ENCODE measurements at regions not wholly inside any gene's neighbourhood (a gene's known extent, or its start where the extent isn't known, plus 50 kb on each side); places are given as distances from the start of the nearest gene placed in this dataset.
"Not testable (repeated sequence)": the region's sequence is repeated elsewhere in the genome, so short reads cannot be mapped to it uniquely, and the experiment has no call there.

DNA sequence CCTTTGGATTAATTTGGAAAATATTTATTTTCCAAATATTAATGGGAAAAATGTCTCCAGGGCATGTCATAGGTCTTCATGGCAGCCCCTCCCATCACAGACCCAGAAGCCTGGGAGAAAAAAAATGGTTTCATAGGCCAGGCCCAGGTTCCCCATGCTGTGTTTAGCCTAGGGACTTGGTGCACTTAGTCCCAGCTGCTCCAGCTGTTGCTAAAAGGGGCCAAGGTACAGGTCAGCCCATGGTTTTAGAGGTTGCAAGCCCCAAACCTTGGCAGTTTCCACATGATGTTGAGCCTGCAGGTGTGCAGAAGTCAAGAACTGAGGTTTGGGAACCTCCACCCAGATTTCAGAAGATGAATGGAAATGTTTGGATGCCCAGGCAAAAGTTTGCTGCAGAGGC lies 309.6 kb downstream of the SOCS6 start:
- Mint-ChIP-seq H3K27me3 (ENCODE audit: low read depth) (no peaks in the 10 kb centered on the region), H3K4me1 (no peaks in the 10 kb centered on the region), H3K36me3 (ENCODE audit: low read depth) (no peaks in the 10 kb centered on the region), H3K9me3 (no peaks in the 10 kb centered on the region), H3K27ac (no peak overlapping the region), H3K4me3 (no peak overlapping the region)
- TF ChIP-seq, protein P1, sequence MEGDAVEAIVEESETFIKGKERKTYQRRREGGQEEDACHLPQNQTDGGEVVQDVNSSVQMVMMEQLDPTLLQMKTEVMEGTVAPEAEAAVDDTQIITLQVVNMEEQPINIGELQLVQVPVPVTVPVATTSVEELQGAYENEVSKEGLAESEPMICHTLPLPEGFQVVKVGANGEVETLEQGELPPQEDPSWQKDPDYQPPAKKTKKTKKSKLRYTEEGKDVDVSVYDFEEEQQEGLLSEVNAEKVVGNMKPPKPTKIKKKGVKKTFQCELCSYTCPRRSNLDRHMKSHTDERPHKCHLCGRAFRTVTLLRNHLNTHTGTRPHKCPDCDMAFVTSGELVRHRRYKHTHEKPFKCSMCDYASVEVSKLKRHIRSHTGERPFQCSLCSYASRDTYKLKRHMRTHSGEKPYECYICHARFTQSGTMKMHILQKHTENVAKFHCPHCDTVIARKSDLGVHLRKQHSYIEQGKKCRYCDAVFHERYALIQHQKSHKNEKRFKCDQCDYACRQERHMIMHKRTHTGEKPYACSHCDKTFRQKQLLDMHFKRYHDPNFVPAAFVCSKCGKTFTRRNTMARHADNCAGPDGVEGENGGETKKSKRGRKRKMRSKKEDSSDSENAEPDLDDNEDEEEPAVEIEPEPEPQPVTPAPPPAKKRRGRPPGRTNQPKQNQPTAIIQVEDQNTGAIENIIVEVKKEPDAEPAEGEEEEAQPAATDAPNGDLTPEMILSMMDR (IDR thresholded peaks at IDR 0.05; ENCODE audit: unreplicated experiment in 3 of 3) = no peak

DNA sequence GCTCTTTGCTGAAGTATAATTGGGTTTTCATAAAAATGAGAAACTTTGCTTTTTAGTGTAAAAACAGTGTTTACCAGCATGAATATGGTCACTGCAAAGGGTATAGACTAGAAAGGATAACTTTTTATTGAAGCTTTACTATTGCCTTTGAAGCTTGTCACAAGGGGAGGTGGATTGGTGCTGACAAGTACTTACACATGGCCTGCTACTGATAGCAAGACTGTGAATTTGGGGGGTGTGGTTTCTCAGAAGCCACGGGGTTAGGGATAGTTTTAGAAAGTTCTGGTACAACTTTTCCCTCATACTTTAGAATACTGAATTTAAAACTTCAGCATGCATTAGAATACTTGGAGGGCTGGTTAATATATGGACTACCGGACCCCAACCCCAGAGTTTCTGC lies 294.1 kb downstream of the SOCS6 start:
- Mint-ChIP-seq H3K36me3 (ENCODE audit: low read depth) (no peaks in the 10 kb centered on the region), H3K27me3 (ENCODE audit: low read depth) (no peaks in the 10 kb centered on the region), H3K4me3 (no peak overlapping the region)

DNA sequence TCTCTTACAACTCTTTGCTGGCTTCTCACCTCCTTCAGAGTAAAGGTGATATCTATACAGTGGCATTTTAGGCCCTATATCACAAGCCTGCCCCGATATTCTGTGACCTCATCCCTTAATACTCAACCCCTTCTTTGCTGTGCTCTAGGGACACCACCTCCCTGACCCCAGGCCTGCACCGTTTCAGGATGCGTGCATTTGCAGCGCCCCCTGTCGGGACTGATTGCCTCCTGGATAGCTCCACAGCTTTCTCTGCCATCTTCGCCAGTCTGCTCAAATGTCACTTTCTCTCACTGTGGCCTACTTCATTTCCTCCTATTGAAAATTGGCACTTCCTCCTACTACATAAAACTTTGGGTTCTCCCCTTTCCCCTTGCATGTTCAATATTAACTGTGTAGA lies 289.6 kb downstream of the SOCS6 start:
- Mint-ChIP-seq H3K4me1 (no peaks in the 10 kb centered on the region), H3K27ac (no peak overlapping the region), H3K9me3 (peaks cover 4% of the 10 kb centered on the region), H3K27me3 (ENCODE audit: low read depth) (no peaks in the 10 kb centered on the region), H3K4me3 (no peak overlapping the region), H3K36me3 (ENCODE audit: low read depth) (no peaks in the 10 kb centered on the region)
- TF ChIP-seq, protein P1 (IDR thresholded peaks at IDR 0.05; ENCODE audit: unreplicated experiment in 3 of 3) = no peak

More for the DNA sequence above, 294.1 kb downstream of the SOCS6 start:
- H3K4me1 Mint-ChIP-seq = no peaks in the 10 kb centered on the region
- TF ChIP-seq, protein P1 (IDR thresholded peaks at IDR 0.05; ENCODE audit: unreplicated experiment in 3 of 3) = no peak
- peaks cover 22% of the 10 kb centered on the region for H3K9me3 Mint-ChIP-seq
- no peak overlapping the region for H3K27ac Mint-ChIP-seq

DNA sequence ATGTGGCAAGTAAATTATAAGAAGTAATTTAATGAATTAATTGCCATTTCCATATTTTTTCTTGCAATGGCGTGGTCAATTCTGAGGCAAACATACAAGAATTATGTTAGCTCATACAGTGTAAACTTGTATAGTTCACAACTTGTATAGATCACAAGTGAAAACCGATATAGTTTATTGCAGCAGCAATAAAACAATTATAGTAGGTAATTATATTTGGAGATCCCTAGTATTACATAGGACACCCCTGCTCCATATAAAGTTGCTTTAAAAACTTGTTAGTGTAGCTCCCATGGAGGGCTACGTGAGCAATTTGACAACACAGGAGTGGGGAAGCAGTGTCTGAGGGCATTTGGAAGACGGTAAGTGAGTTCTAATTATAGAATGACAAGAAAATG lies 288.2 kb downstream of the SOCS6 start:
- no peaks in the 10 kb centered on the region for H3K36me3 Mint-ChIP-seq (ENCODE audit: low read depth)
- H3K27me3 Mint-ChIP-seq (ENCODE audit: low read depth) = no peaks in the 10 kb centered on the region
- peaks cover 6% of the 10 kb centered on the region for H3K9me3 Mint-ChIP-seq
- no peaks in the 10 kb centered on the region for H3K4me1 Mint-ChIP-seq
- TF ChIP-seq, protein P1 (IDR thresholded peaks at IDR 0.05; ENCODE audit: unreplicated experiment in 3 of 3) = no peak
- H3K4me3 Mint-ChIP-seq = no peak overlapping the region
- no peak overlapping the region for H3K27ac Mint-ChIP-seq

DNA sequence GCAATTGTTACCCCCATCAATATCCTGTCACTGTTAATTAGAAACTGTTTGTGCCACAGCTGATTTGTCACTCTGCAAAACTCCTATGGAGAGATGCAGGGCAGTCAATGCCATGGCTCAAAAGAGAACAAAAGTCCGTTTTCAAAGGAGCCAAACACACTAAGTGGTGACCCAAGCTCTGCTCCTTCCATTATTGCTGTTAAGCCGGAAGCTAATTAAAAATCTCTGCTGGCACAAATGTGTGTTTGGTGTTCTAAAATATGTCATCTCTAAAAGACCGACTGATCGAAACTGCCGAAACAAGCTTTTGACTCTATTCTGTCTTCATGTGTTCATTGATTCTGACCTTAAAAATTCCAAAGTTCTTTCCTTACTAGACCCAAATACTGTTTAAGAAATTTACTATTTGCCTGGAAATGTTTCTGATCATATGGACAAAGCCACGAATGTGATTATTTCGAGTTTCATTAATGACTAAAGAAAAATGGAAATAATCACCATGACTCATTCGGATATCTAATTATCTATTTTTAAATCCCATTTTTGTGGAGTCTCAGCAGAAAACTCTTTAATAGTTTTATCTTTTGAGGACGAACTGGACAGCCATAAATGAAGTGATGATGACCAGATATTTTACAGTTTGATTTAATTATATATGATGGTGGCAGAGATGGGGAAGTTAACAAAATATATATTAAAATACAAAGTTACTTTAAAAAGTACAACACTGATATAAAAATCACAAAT lies 287.6 kb downstream of the SOCS6 start:
- no peak overlapping the region for H3K4me3 Mint-ChIP-seq
- H3K27ac Mint-ChIP-seq = no peak overlapping the region
- no peaks in the 10 kb centered on the region for H3K36me3 Mint-ChIP-seq (ENCODE audit: low read depth)
- H3K4me1 Mint-ChIP-seq = no peaks in the 10 kb centered on the region
- H3K27me3 Mint-ChIP-seq (ENCODE audit: low read depth) = no peaks in the 10 kb centered on the region
- peaks cover 6% of the 10 kb centered on the region for H3K9me3 Mint-ChIP-seq
- TF ChIP-seq, protein P1 (IDR thresholded peaks at IDR 0.05; ENCODE audit: unreplicated experiment in 3 of 3) = no peak

DNA sequence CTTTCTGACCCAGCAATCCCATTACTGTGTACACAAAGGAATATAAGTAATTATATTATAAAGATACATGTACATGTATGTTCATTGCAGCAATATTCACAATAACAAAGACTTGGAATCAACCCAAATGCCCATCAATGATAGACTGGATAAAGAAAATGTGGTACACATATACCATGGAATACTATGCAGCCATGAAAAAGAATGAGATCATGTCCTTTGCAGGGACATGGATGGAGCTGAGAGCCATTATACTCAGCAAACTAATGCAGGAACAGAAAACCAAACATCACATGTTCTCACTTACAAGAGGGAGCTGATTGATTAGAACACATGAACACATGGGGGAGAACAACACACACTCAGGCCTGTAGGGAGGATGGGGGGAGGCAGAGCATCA lies 286.1 kb downstream of the SOCS6 start:
- peaks cover 10% of the 10 kb centered on the region for H3K9me3 Mint-ChIP-seq
- not testable (repeated sequence) for H3K4me3 Mint-ChIP-seq; H3K4me1 Mint-ChIP-seq; H3K27me3 Mint-ChIP-seq (ENCODE audit: low read depth); H3K27ac Mint-ChIP-seq; H3K36me3 Mint-ChIP-seq (ENCODE audit: low read depth)

DNA sequence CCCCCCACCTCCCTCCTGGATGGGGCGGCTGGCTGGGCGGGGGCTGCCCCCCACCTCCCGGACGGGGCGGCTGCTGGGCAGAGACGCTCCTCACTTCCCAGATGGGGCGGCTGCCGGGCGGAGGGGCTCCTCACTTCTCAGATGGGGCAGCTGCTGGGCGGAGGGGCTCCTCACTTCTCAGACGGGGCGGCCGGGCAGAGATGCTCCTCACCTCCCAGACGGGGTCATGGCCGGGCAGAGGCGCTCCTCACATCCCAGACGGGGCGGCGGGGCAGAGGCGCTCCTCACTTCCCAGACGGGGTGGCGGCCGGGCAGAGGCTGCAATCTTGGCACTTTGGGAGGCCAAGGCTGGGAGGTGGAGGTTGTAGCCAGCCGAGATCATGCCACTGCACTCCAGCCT lies 280.8 kb downstream of the SOCS6 start:
- H3K27me3 Mint-ChIP-seq (ENCODE audit: low read depth); H3K9me3 Mint-ChIP-seq; H3K27ac Mint-ChIP-seq; H3K36me3 Mint-ChIP-seq (ENCODE audit: low read depth); H3K4me1 Mint-ChIP-seq; H3K4me3 Mint-ChIP-seq: not testable (repeated sequence)
